Choroid plexus epithelial cell (primary cell): ENCODE measurements at regions not wholly inside any gene's neighbourhood (a gene's known extent, or its start where the extent isn't known, plus 50 kb on each side); places are given as distances from the start of the nearest gene placed in this dataset.
"Not testable (repeated sequence)": the region's sequence is repeated elsewhere in the genome, so short reads cannot be mapped to it uniquely, and the experiment has no call there.

Experiments used
- DNase-seq: peaks from one replicate; pipeline ENCODE4 v3.0.0-alpha.2; 2010; ENCODE audit warnings: low read depth
- H3K4me3 ChIP-seq: 2 replicates; pipeline ENCODE4 v1.5.1; 2011; ENCODE audit warnings: low read depth, mild to moderate bottlenecking, control low read depth, low read length, moderate library complexity

GRCh38 chr1:146731981-146732680, 206.0 kb upstream of the NBPF12 start:
- not testable (repeated sequence) for H3K4me3 ChIP-seq, DNase-seq

GRCh38 chr1:146729642-146730344, 208.3 kb upstream of the NBPF12 start:
- not testable (repeated sequence) for H3K4me3 ChIP-seq, DNase-seq

GRCh38 chr1:146715054-146715453, 223.1 kb upstream of the NBPF12 start:
- not testable (repeated sequence) for H3K4me3 ChIP-seq, DNase-seq

GRCh38 chr1:146710838-146711521, 227.1 kb upstream of the NBPF12 start:
- peak; percentile 39 for DNase-seq
- H3K4me3 ChIP-seq = not testable (repeated sequence)

- H3K4me3 ChIP-seq, DNase-seq: not testable (repeated sequence)
These were observed 228.8 kb upstream of the NBPF12 start for GRCh38 chr1:146709302-146709701.

- not testable (repeated sequence) for DNase-seq, H3K4me3 ChIP-seq
These were observed 233.9 kb upstream of the NBPF12 start for GRCh38 chr1:146704162-146704724.

GRCh38 chr1:146701320-146701719, 236.8 kb upstream of the NBPF12 start:
- peak; percentile 18 for DNase-seq
- H3K4me3 ChIP-seq = not testable (repeated sequence)

- not testable (repeated sequence) for H3K4me3 ChIP-seq, DNase-seq
These were observed 242.7 kb upstream of the NBPF12 start for GRCh38 chr1:146695388-146695787.

- DNase-seq, H3K4me3 ChIP-seq: not testable (repeated sequence)
These were observed 246.3 kb upstream of the NBPF12 start for GRCh38 chr1:146691798-146692197.

GRCh38 chr1:146688893-146689292, 249.2 kb upstream of the NBPF12 start:
- not testable (repeated sequence) for H3K4me3 ChIP-seq, DNase-seq

- H3K4me3 ChIP-seq, DNase-seq: not testable (repeated sequence)
These were observed 251.3 kb upstream of the NBPF12 start for GRCh38 chr1:146686777-146687366.

GRCh38 chr1:146683126-146683429, 255.0 kb upstream of the NBPF12 start:
- not testable (repeated sequence) for H3K4me3 ChIP-seq, DNase-seq

- not testable (repeated sequence) for DNase-seq, H3K4me3 ChIP-seq
These were observed 255.6 kb upstream of the NBPF12 start for GRCh38 chr1:146682227-146683125.

- peak; percentile 1 for DNase-seq
These were observed 264.3 kb upstream of the NBPF12 start for GRCh38 chr1:146673729-146674299.

GRCh38 chr1:146672608-146673007, 265.5 kb upstream of the NBPF12 start:
- H3K4me3 ChIP-seq, DNase-seq: not testable (repeated sequence)

More at GRCh38 chr1:146673729-146674299, 264.3 kb upstream of the NBPF12 start:
- H3K4me3 ChIP-seq = not testable (repeated sequence)

- H3K4me3 ChIP-seq, DNase-seq: not testable (repeated sequence)
These were observed 266.5 kb upstream of the NBPF12 start for GRCh38 chr1:146671588-146671987.

GRCh38 chr1:146670832-146671566, 267.1 kb upstream of the NBPF12 start:
- not testable (repeated sequence) for H3K4me3 ChIP-seq, DNase-seq
